K562 (cell line): ENCODE measurements at regions not wholly inside any gene's neighbourhood (a gene's known extent, or its start where the extent isn't known, plus 50 kb on each side); places are given as distances from the start of the nearest gene placed in this dataset.

Experiments used
- ARHGAP35 ChIP-seq: fragments of 450-650 bp; IDR thresholded peaks from 2 replicates; pipeline ENCODE4 v1.6.1; 2018; ENCODE audit not compliant: partially characterized antibody
- CTCF ChIP-seq, 3 experiments: IDR thresholded peaks in 2 of 3; conservative IDR thresholded peaks in 1 of 3; 2 replicates each; pipeline ENCODE4 v1.5.1; 2011 to 2012; ENCODE audit warnings: low read length in 3 of 3, mild to moderate bottlenecking in 3 of 3, control low read depth in 2 of 3, improper control_type of control experiment in 1 of 3, inconsistent platforms in 1 of 3, low read depth in 1 of 3, mixed read lengths in 1 of 3, moderate library complexity in 1 of 3; ENCODE audit not compliant: insufficient read depth in 2 of 3
- HMGXB4 ChIP-seq: sonication (generic); formaldehyde crosslinking; IDR thresholded peaks from 2 replicates; pipeline ENCODE4 v1.8.1; 2023; ENCODE audit warnings: mild to moderate bottlenecking, missing genetic modification reagents
- MYC ChIP-seq, 2 experiments: fragments of 250-450 bp in 1 of 2; sonication (Bioruptor Pico) in 1 of 2; IDR thresholded peaks; 2 replicates each; pipeline versions ENCODE4 v1.5.1 to v1.6.1; 2012 to 2021; ENCODE audit warnings: low read depth in 2 of 2, borderline replicate concordance in 1 of 2, improper control_type of control experiment in 1 of 2, low read length in 1 of 2, mild to moderate bottlenecking in 1 of 2, moderate library complexity in 1 of 2
- SIN3B ChIP-seq: fragments of 450-650 bp; IDR thresholded peaks from 2 replicates; pipeline ENCODE4 v1.6.1; 2017; ENCODE audit warnings: low read depth, mild to moderate bottlenecking, moderate library complexity
- SMARCE1 ChIP-seq: fragments of 450-650 bp; IDR thresholded peaks from 2 replicates; pipeline ENCODE4 v1.7.1; 2016; ENCODE audit warnings: mild to moderate bottlenecking
- ZNF146 ChIP-seq: IDR thresholded peaks from one replicate; pipeline ENCODE4 v1.6.1; 2018; ENCODE audit warnings: missing compliant biosample characterization; ENCODE audit not compliant: unreplicated experiment

- TF ChIP-seq HMGXB4 = no peak
- no peak for TF ChIP-seq SMARCE1
- no peak for TF ChIP-seq ARHGAP35
- no peak for TF ChIP-seq MYC (IDR thresholded peaks at IDR 0.05; ENCODE audit: low read depth, low read length)
- TF ChIP-seq MYC (CRISPR knock-in tag; IDR thresholded peaks at IDR 0.05; ENCODE audit: borderline replicate concordance, low read depth) = no peak
- no peak for TF ChIP-seq CTCF (IDR thresholded peaks at IDR 0.05 in 2 of 3, conservative IDR thresholded peaks at IDR 0.05 in 1 of 3; ENCODE audit: insufficient read depth in 2 of 3, low read depth in 1 of 3, low read length in 3 of 3)
- no peak for TF ChIP-seq ZNF146 (CRISPR knock-in tag)
- TF ChIP-seq SIN3B = no peak
These were observed 628.3 kb downstream of the BUD13 start for GRCh38 chr11:116144387-116144958.
